ENCODE measurements at regions not wholly inside any gene's neighbourhood (a gene's known extent, or its start where the extent isn't known, plus 50 kb on each side); places are given as distances from the start of the nearest gene placed in this dataset.

- H3K4me3 ChIP-seq (ENCODE audit: control insufficient read depth, low read depth, low read length): no peak overlapping the region
- no peak for TF ChIP-seq CTCF (conservative IDR thresholded peaks at IDR 0.05; ENCODE audit: control insufficient read depth, insufficient read depth, low read depth, low read length)
- no peak for DNase-seq (ENCODE audit: low read depth)
These were observed 51.9 kb upstream of the SLC38A11 start for GRCh38 chr2:165007161-165007744.
